K562 (cell line): ENCODE measurements at regions not wholly inside any gene's neighbourhood (a gene's known extent, or its start where the extent isn't known, plus 50 kb on each side); places are given as distances from the start of the nearest gene placed in this dataset.

Experiments used
- ATAC-seq: fragments of 200-7000 bp; cut with Tn5 transposase; 3 replicates; pipeline ENCODE4 v1.9.1; 2020; ENCODE audit warnings: moderate library complexity
- BruUV-seq: library from RNA; stranded (reverse); fragments of 400-500 nt; replicated peaks from 2 replicates; lab custom pipeline; 2021; lab: Mats Ljungman, UMichigan
- CTCF ChIA-PET: fragments of 300-600 bp; formaldehyde crosslinking; extraction: SDS; loops from one replicate; lab custom pipeline; 2021; ENCODE audit warnings: low intra/inter-chr PET ratio; lab: Yijun Ruan, JAX
- POLR2A ChIA-PET: fragments of 300-600, 350-650 bp; sonication (Branson Sonifier 250); formaldehyde crosslinking; extraction: SDS; loops from one replicate; lab custom pipeline; 2021; ENCODE audit warnings: antibody characterized with exemption, inconsistent platforms; lab: Yijun Ruan, JAX
- DNase-seq, 4 experiments: peaks; one replicate each; pipeline versions ENCODE4 v3.0.0 to v3.0.0-alpha.2; 2011 to 2018; ENCODE audit warnings: low spot score in 3 of 4, mixed read lengths in 3 of 4; ENCODE audit errors: extremely low read depth in 1 of 4
- FAIRE-seq: peaks from 2 replicates; lab custom pipeline; 2011; peaks lifted over from hg19 to GRCh38; lab: Jason Lieb, UNC
- H2AFZ ChIP-seq: 2 replicates; pipeline ENCODE4 v1.6.0; 2011; ENCODE audit warnings: low read depth, low read length, control low read depth, inconsistent platforms
- H3K27ac ChIP-seq: fragments of 200-600 bp; 3 replicates; pipeline ENCODE4 v1.8.0; 2011; ENCODE audit warnings: low read depth, mild to moderate bottlenecking, control low read depth, inconsistent platforms, low read length, moderate library complexity, mixed read lengths; ENCODE audit errors: extremely low read depth
- H3K27me3 ChIP-seq, 2 experiments: fragments of 300-600 bp in 1 of 2; 2 replicates in 1 of 2; 3 replicates in 1 of 2; pipeline versions ENCODE4 v1.6.0 to v1.8.0; 2011; ENCODE audit warnings: inconsistent platforms in 2 of 2, low read length in 2 of 2, mild to moderate bottlenecking in 1 of 2, mixed read lengths in 1 of 2, moderate library complexity in 1 of 2; ENCODE audit not compliant: control insufficient read depth in 2 of 2, insufficient read depth in 2 of 2
- H3K36me3 ChIP-seq: fragments of 300-600 bp; 3 replicates; pipeline ENCODE4 v1.8.0; 2011; ENCODE audit warnings: mild to moderate bottlenecking, low read length, inconsistent platforms; ENCODE audit not compliant: control insufficient read depth, insufficient read depth
- H3K4me1 ChIP-seq, 2 experiments: fragments of 200-600 bp in 1 of 2; replicated peaks in 1 of 2; 2 replicates in 1 of 2; 3 replicates in 1 of 2; pipeline versions ENCODE4 v1.5.1 to v1.8.0; 2011; ENCODE audit warnings: inconsistent platforms in 2 of 2, low read length in 2 of 2, mild to moderate bottlenecking in 1 of 2, mixed read lengths in 1 of 2, moderate library complexity in 1 of 2; ENCODE audit not compliant: control insufficient read depth in 2 of 2, insufficient read depth in 2 of 2
- H3K4me2 ChIP-seq: 2 replicates; pipeline ENCODE4 v1.6.1; 2011; ENCODE audit warnings: low read length, control low read depth, inconsistent platforms, mixed read lengths; ENCODE audit not compliant: insufficient read depth
- H3K4me3 ChIP-seq: fragments of 200-600 bp; sonication (generic), shearing (Covaris generic); 2 replicates; pipeline ENCODE4 v1.5.1; 2016; ENCODE audit warnings: control low read depth, inconsistent platforms
- H3K79me2 ChIP-seq: fragments of 200-600 bp; 3 replicates; pipeline ENCODE4 v1.8.0; 2011; ENCODE audit warnings: low read length, inconsistent platforms; ENCODE audit not compliant: control insufficient read depth, insufficient read depth
- H3K9ac ChIP-seq, 2 experiments: 2 replicates each; pipeline versions ENCODE4 v1.6.0 to v1.6.1; 2011; ENCODE audit warnings: low read depth in 2 of 2, low read length in 2 of 2, control low read depth in 1 of 2, inconsistent platforms in 1 of 2, mild to moderate bottlenecking in 1 of 2, mixed read lengths in 1 of 2; ENCODE audit not compliant: insufficient read depth in 1 of 2
- H3K9me1 ChIP-seq: one replicate; pipeline ENCODE4 v1.6.0; 2011; ENCODE audit warnings: inconsistent platforms, mild to moderate bottlenecking, low read length, moderate library complexity; ENCODE audit not compliant: control insufficient read depth, insufficient read depth
- H3K9me3 ChIP-seq: replicated peaks from 2 replicates; pipeline ENCODE4 v1.5.1; 2011; ENCODE audit warnings: low read depth, low read length, inconsistent platforms; ENCODE audit not compliant: control insufficient read depth, insufficient read depth
- H4K20me1 ChIP-seq: replicated peaks from 2 replicates; pipeline ENCODE4 v1.6.1; 2011; ENCODE audit warnings: low read length, inconsistent platforms, mixed read lengths; ENCODE audit not compliant: control insufficient read depth, insufficient read depth
- ARHGAP35 ChIP-seq: fragments of 450-650 bp; IDR thresholded peaks from 2 replicates; pipeline ENCODE4 v1.6.1; 2018; ENCODE audit not compliant: partially characterized antibody
- ATF4 ChIP-seq: fragments of 450-650 bp; formaldehyde crosslinking; IDR thresholded peaks from 2 replicates; pipeline ENCODE4 v1.4.0; 2022; ENCODE audit warnings: mild to moderate bottlenecking, moderate library complexity
- BHLHE40 ChIP-seq: IDR thresholded peaks from 2 replicates; pipeline ENCODE4 v1.6.1; 2011; ENCODE audit warnings: low read length, improper control_type of control experiment
- IFI16 ChIP-seq: fragments of 250-450 bp; sonication (Bioruptor Pico); IDR thresholded peaks from 2 replicates; pipeline ENCODE4 v2.1.2; 2022; ENCODE audit warnings: mild to moderate bottlenecking, inconsistent platforms
- KDM4B ChIP-seq, 2 experiments: fragments of 450-650 bp in 1 of 2; sonication (generic) in 1 of 2; IDR thresholded peaks; 2 replicates each; pipeline ENCODE4 v1.6.1; 2016 to 2017; ENCODE audit warnings: borderline replicate concordance in 2 of 2, antibody characterized with exemption in 1 of 2, low read depth in 1 of 2, mild to moderate bottlenecking in 1 of 2
- LARP7 ChIP-seq: fragments of 450-650 bp; IDR thresholded peaks from 2 replicates; pipeline ENCODE4 v1.6.1; 2016
- PHF20 ChIP-seq: fragments of 450-650 bp; IDR thresholded peaks from 2 replicates; pipeline ENCODE4 v1.6.1; 2018; ENCODE audit not compliant: partially characterized antibody
- PURB ChIP-seq: sonication (generic); formaldehyde crosslinking; IDR thresholded peaks from 2 replicates; pipeline ENCODE4 v1.9.0; 2021; ENCODE audit warnings: low read depth, mild to moderate bottlenecking, missing genetic modification reagents
- RNF2 ChIP-seq: sonication (generic); IDR thresholded peaks from 2 replicates; pipeline ENCODE4 v1.6.1; 2016
- SREBF2 ChIP-seq: sonication (generic); formaldehyde crosslinking; IDR thresholded peaks from 2 replicates; pipeline ENCODE4 v1.4.0; 2020; ENCODE audit warnings: mild to moderate bottlenecking, missing genetic modification reagents
- YBX1 ChIP-seq: fragments of 450-650 bp; IDR thresholded peaks from 2 replicates; pipeline ENCODE4 v1.7.1; 2016; ENCODE audit warnings: mild to moderate bottlenecking
- ZBTB11 ChIP-seq, 3 experiments: fragments of 200-800 bp in 1 of 3; fragments of 250-450 bp in 1 of 3; fragments of 450-650 bp in 1 of 3; sonication (Bioruptor Pico) in 1 of 3; sonication (Bioruptor generic) in 1 of 3; formaldehyde crosslinking in 1 of 3; IDR thresholded peaks; 2 replicates each; pipeline versions ENCODE4 v1.6.1 to v1.8.0; 2016 to 2022; ENCODE audit warnings: mild to moderate bottlenecking in 2 of 3, missing genetic modification characterization in 2 of 3, missing compliant biosample characterization in 1 of 3, moderate library complexity in 1 of 3
- ZNF124 ChIP-seq: sonication (generic); formaldehyde crosslinking; IDR thresholded peaks from 2 replicates; pipeline ENCODE4 v1.8.1; 2022; ENCODE audit warnings: missing genetic modification reagents
- ZNF444 ChIP-seq: fragments of 250-450 bp; sonication (Bioruptor Pico); IDR thresholded peaks from 2 replicates; pipeline ENCODE4 v1.4.0; 2020; ENCODE audit warnings: mild to moderate bottlenecking, moderate library complexity
- ZNF77 ChIP-seq: fragments of 250-450 bp; sonication (Bioruptor Pico); IDR thresholded peaks from 2 replicates; pipeline ENCODE4 v1.5.0; 2020
- ZSCAN32 ChIP-seq: fragments of 450-650 bp; formaldehyde crosslinking; IDR thresholded peaks from 2 replicates; pipeline ENCODE4 v1.4.0; 2020; ENCODE audit warnings: mild to moderate bottlenecking, moderate library complexity
- in situ Hi-C: fragments of 300-500 bp; cut with MboI; formaldehyde crosslinking; loops from 4 replicates; pipeline ENCODE4 v1.15.0; 2018; ENCODE audit warnings: inconsistent platforms, mixed read lengths
- intact Hi-C: fragments of 100-400 bp; cut with micrococcal nuclease; formaldehyde crosslinking; loops from 2 replicates; pipeline ENCODE4 v1.14.2; 2022
- TF ChIP-seq, protein P1 (sequence below): fragments of 450-650 bp; IDR thresholded peaks from 2 replicates; pipeline ENCODE4 v1.6.1; 2016; ENCODE audit warnings: borderline replicate concordance

DNA sequence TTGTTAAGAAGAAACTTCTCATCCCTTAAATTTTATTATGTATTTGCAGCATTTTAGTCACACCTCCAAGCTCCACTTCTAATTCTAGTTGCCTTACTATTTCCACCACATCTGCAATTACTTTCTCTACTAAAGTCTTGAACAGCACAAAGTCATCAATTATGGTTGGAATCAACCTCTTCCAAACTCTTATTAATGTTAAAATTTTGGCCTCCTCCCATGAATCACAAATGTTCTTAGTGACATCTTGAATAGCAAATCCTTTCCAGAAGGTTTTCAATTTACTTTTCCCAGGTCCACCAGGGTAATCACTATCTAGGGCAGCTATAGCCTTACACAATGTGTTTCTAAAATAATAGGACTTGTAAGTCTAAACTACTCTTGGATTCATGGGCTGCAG, 126.3 kb upstream of the POM121L12 start:
- Histone ChIP-seq H3K27me3 (no peaks in the 10 kb centered on the region), H2AFZ (no peak overlapping the region), H4K20me1 (no peaks in the 10 kb centered on the region), H3K4me2 (no peak overlapping the region), H3K79me2 (no peaks in the 10 kb centered on the region), H3K9me3 (no peaks in the 10 kb centered on the region), H3K9me1 (no peaks in the 10 kb centered on the region), H3K4me3 (no peak overlapping the region), H3K27ac (no peak overlapping the region), H3K9ac (no peak overlapping the region), H3K36me3 (no peaks in the 10 kb centered on the region), H3K4me1 (no peaks in the 10 kb centered on the region)
- POLR2A ChIA-PET = no interaction called here
- no peak for DNase-seq
- intact Hi-C loops = no loop called here
- in situ Hi-C loops = no loop called here
- no peak for FAIRE-seq
- no peak for ATAC-seq
- no TSS peak for BruUV-seq
- CTCF ChIA-PET = no interaction called here
- TF ChIP-seq ZNF444 (CRISPR knock-in tag) (no peak), ARHGAP35 (no peak), RNF2 (no peak), BHLHE40 (no peak), PURB (CRISPR knock-in tag) (no peak), PHF20 (no peak), KDM4B (IDR thresholded peaks at IDR 0.05; ENCODE audit: borderline replicate concordance in 2 of 2, low read depth in 1 of 2) (no peak), ZSCAN32 (no peak), IFI16 (CRISPR knock-in tag) (no peak), YBX1 (no peak), ZNF77 (no peak), LARP7 (no peak), ZNF124 (no peak), SREBF2 (CRISPR knock-in tag) (no peak), ATF4 (CRISPR knock-in tag) (no peak), ZBTB11 (CRISPR knock-in tag; IDR thresholded peaks at IDR 0.05) (no peak)
- TF ChIP-seq, protein P1, sequence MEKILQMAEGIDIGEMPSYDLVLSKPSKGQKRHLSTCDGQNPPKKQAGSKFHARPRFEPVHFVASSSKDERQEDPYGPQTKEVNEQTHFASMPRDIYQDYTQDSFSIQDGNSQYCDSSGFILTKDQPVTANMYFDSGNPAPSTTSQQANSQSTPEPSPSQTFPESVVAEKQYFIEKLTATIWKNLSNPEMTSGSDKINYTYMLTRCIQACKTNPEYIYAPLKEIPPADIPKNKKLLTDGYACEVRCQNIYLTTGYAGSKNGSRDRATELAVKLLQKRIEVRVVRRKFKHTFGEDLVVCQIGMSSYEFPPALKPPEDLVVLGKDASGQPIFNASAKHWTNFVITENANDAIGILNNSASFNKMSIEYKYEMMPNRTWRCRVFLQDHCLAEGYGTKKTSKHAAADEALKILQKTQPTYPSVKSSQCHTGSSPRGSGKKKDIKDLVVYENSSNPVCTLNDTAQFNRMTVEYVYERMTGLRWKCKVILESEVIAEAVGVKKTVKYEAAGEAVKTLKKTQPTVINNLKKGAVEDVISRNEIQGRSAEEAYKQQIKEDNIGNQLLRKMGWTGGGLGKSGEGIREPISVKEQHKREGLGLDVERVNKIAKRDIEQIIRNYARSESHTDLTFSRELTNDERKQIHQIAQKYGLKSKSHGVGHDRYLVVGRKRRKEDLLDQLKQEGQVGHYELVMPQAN = no peak
